Esophagus muscularis mucosa (tissue), 4 donors: ENCODE measurements at regions not wholly inside any gene's neighbourhood (a gene's known extent, or its start where the extent isn't known, plus 50 kb on each side); places are given as distances from the start of the nearest gene placed in this dataset.

Experiments
- DNase-seq: peaks from one replicate; pipeline ENCODE4 v3.0.0-alpha.2; 2017; ENCODE audit errors: extremely low spot score
- H3K27ac ChIP-seq, 4 donors: fragments of 200-600 bp; sonication (generic); replicated peaks in 1 of 4; 1 replicate in 3 of 4; 2 replicates in 1 of 4; pipeline ENCODE4 v1.5.1; 2016 to 2019; ENCODE audit warnings: mild to moderate bottlenecking in 1 of 4
- H3K27me3 ChIP-seq, 4 donors: fragments of 200-600 bp; sonication (generic); one replicate each; pipeline versions ENCODE4 v1.5.1 to v1.6.0; 2016 to 2019
- H3K36me3 ChIP-seq, 4 donors: fragments of 200-600 bp; sonication (generic); one replicate each; pipeline ENCODE4 v1.5.1; 2016 to 2019
- H3K4me1 ChIP-seq, 4 donors: fragments of 200-600 bp; sonication (generic); one replicate each; pipeline ENCODE4 v1.5.1; 2016 to 2019
- H3K4me3 ChIP-seq, 4 donors: fragments of 200-600 bp; sonication (generic); 1 replicate in 2 of 4; 2 replicates in 2 of 4; pipeline ENCODE4 v1.5.1; 2016 to 2019; ENCODE audit warnings: mild to moderate bottlenecking in 4 of 4, moderate library complexity in 1 of 4
- H3K9me3 ChIP-seq, 4 donors: fragments of 200-600 bp; sonication (generic); 1 replicate in 3 of 4; 2 replicates in 1 of 4; pipeline ENCODE4 v1.5.1; 2016 to 2019
- EP300 ChIP-seq: sonication (generic); formaldehyde crosslinking; IDR thresholded peaks from one replicate; pipeline ENCODE4 v1.6.1; 2017; ENCODE audit warnings: antibody characterized with exemption
- POLR2A ChIP-seq: fragments of 450-650 bp; IDR thresholded peaks from one replicate; pipeline ENCODE4 v1.6.1; 2017; ENCODE audit warnings: antibody characterized with exemption, moderate library complexity, mild to moderate bottlenecking, low read depth
- POLR2AphosphoS5 ChIP-seq, 2 donors: sonication (generic); formaldehyde crosslinking; IDR thresholded peaks; one replicate each; pipeline ENCODE4 v1.6.1; 2017; ENCODE audit warnings: antibody characterized with exemption in 2 of 2
- WGBS: methylation state at CpG from one replicate; pipeline ENCODE4 v1.1.5; 2018; 5-methylcytosine and 5-hydroxymethylcytosine counted together
- intact Hi-C: fragments of 100-400 bp; cut with DNase I; formaldehyde crosslinking; loops from one replicate; pipeline ENCODE4 v1.15.1; 2023
- TF ChIP-seq, protein P1 (sequence below), 3 experiments: fragments of 200-600 bp in 2 of 3; fragments of 450-650 bp in 1 of 3; sonication (generic) in 2 of 3; IDR thresholded peaks; one replicate each; pipeline ENCODE4 v1.5.1; 2017 to 2019; ENCODE audit warnings: antibody characterized with exemption in 3 of 3, mild to moderate bottlenecking in 2 of 3, moderate library complexity in 1 of 3

GRCh38 chr10:50993771-50994251 lies 80.5 kb upstream of the PRKG1 start:
- Histone ChIP-seq H3K9me3 (no peaks in the 10 kb centered on the region), H3K27me3 (peaks cover 0 to 22% (median 0%) of the 10 kb centered on the region in 4 donors), H3K4me3 (peak overlapping the region; percentile 63 to 77 (median 72)), H3K36me3 (no peaks in the 10 kb centered on the region), H3K27ac (peak overlapping the region; percentile 82 to 92 (median 87)), H3K4me1 (peaks cover 4 to 53% (median 43%) of the 10 kb centered on the region in 4 donors)
- TF ChIP-seq POLR2AphosphoS5 (IDR thresholded peaks at IDR 0.05) = peak; percentile 30 to 61
- TF ChIP-seq, protein P1, sequence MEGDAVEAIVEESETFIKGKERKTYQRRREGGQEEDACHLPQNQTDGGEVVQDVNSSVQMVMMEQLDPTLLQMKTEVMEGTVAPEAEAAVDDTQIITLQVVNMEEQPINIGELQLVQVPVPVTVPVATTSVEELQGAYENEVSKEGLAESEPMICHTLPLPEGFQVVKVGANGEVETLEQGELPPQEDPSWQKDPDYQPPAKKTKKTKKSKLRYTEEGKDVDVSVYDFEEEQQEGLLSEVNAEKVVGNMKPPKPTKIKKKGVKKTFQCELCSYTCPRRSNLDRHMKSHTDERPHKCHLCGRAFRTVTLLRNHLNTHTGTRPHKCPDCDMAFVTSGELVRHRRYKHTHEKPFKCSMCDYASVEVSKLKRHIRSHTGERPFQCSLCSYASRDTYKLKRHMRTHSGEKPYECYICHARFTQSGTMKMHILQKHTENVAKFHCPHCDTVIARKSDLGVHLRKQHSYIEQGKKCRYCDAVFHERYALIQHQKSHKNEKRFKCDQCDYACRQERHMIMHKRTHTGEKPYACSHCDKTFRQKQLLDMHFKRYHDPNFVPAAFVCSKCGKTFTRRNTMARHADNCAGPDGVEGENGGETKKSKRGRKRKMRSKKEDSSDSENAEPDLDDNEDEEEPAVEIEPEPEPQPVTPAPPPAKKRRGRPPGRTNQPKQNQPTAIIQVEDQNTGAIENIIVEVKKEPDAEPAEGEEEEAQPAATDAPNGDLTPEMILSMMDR (IDR thresholded peaks at IDR 0.05) = no peak
- intact Hi-C loops = loop anchor here (5.0 kb wide), 1 partner anchor 78 kb away; the partner anchor contains the start of gene PRKG1
- WGBS = 6% methylated on average over 3 of the region's 3 CpGs
- no peak for DNase-seq

GRCh38 chr10:50997461-50997860 lies 76.8 kb upstream of the PRKG1 start:
- Histone ChIP-seq H3K9me3 (no peaks in the 10 kb centered on the region), H3K27me3 (peaks cover 0 to 8% (median 0%) of the 10 kb centered on the region in 4 donors), H3K4me3 (no peak overlapping the region), H3K27ac (no peak overlapping the region), H3K4me1 (peaks cover 8 to 34% (median 22%) of the 10 kb centered on the region in 4 donors), H3K36me3 (no peaks in the 10 kb centered on the region)
- DNase-seq = no peak
- intact Hi-C loops = no loop called here
- TF ChIP-seq POLR2AphosphoS5 (IDR thresholded peaks at IDR 0.05) (no peak), POLR2A (no peak), EP300 (no peak)
- TF ChIP-seq, protein P1 (IDR thresholded peaks at IDR 0.05) = no peak
- 88% methylated on average over 2 of the region's 2 CpGs for WGBS

DNA sequence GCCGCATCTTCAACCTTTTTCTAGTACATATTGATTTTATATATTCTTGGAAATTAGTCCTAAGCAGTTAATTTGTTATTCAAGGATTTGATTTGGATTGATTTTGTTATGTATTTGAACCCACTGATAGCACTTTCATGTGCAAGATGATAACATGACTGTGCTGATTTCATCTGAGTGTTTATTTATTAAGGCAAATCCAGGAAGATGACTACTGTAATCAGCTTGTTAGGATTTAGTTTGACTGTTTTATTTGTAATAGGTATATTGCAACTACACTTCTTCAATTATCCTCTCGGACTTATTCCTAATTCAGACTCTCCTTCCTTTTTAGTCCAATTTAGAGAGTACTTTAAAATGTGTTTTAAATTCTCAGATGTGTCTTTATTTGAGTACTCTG lies 75.1 kb upstream of the PRKG1 start:
- TF ChIP-seq POLR2AphosphoS5 (IDR thresholded peaks at IDR 0.05) (no peak), EP300 (no peak), POLR2A (no peak)
- TF ChIP-seq, protein P1 (IDR thresholded peaks at IDR 0.05) = no peak
- 89% methylated on average over 2 of the region's 2 CpGs for WGBS
- DNase-seq = no peak
- no peak overlapping the region for H3K4me3 ChIP-seq
- intact Hi-C loops = no loop called here
- H3K27me3 ChIP-seq = no peaks in the 10 kb centered on the region
- H3K36me3 ChIP-seq = no peaks in the 10 kb centered on the region
- no peak overlapping the region for H3K27ac ChIP-seq
- peaks cover 3 to 18% (median 7%) of the 10 kb centered on the region in 4 donors for H3K4me1 ChIP-seq
- no peaks in the 10 kb centered on the region for H3K9me3 ChIP-seq

DNA sequence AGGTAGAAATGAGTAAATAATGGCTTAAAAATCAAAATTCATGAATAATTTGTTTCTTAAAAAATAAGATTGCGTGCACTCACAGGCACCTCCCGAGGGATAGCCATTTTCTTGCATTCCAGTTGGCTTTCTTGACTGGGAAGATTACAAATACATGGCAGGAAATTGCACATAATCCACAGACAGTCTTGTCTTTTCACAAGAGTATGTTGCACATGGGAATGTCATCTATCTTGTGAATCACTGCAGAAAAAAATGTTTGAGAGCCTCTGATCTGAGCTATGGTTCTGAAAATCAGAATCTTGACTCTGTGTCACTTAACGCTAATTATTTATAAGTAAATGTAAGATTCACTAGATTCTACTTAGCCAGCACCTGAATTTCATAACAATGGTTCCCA lies 74.1 kb upstream of the PRKG1 start:
- WGBS = 77% methylated on average over 3 of the region's 3 CpGs

More for the DNA sequence above, 74.1 kb upstream of the PRKG1 start:
- intact Hi-C loops = loop anchor here (5.0 kb wide), 1 partner anchor 1217 kb away; no protein-coding TSS in a partner anchor
- Histone ChIP-seq H3K4me3 (no peak overlapping the region), H3K9me3 (no peaks in the 10 kb centered on the region), H3K36me3 (no peaks in the 10 kb centered on the region), H3K4me1 (peaks cover 0 to 11% (median 2%) of the 10 kb centered on the region in 4 donors), H3K27ac (no peak overlapping the region), H3K27me3 (no peaks in the 10 kb centered on the region)
- no peak for TF ChIP-seq EP300
- TF ChIP-seq, protein P1 (IDR thresholded peaks at IDR 0.05) = no peak
- TF ChIP-seq POLR2A = no peak
- TF ChIP-seq POLR2AphosphoS5 (IDR thresholded peaks at IDR 0.05) = no peak
- no peak for DNase-seq
